GM21515 (cell line): ENCODE measurements at regions not wholly inside any gene's neighbourhood (a gene's known extent, or its start where the extent isn't known, plus 50 kb on each side); places are given as distances from the start of the nearest gene placed in this dataset.
A peak's percentile ranks its signal among the peaks of the same experiment; 100 is the strongest.

Source experiments
- ATAC-seq: cut with Tn5 transposase; IDR thresholded peaks from one replicate; pipeline ENCODE4 v1.9.1; 2021; ENCODE audit not compliant: unreplicated experiment

GRCh38 chr16:79271583-79271982 is 329.0 kb downstream of the MAF start:
- no peak for ATAC-seq

- no peak for ATAC-seq
Measured at GRCh38 chr16:79270011-79270410, 330.5 kb downstream of the MAF start.

GRCh38 chr16:79269211-79269863 is 331.2 kb downstream of the MAF start:
- ATAC-seq: peak; percentile 89

DNA sequence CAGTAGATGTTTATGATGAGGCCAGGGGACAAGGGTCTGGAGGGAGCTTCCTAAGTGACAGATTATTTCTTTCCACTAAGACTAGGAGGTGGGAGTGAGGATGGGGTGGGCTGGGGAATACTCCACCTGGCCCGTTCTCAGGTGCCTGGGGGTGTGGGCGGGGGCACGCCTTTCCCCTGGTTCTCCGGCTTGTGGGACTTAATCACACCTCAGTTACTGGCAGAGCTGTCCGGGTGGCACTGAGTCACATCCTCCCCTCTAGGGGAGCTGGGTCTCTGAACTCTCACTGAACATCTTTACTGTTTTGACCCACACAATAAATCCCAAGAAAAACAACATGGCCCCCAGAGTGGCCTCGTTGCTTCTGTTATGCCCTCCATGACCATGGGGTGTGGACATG is 332.8 kb downstream of the MAF start:
- no peak for ATAC-seq

GRCh38 chr16:79267146-79267545 is 333.4 kb downstream of the MAF start:
- ATAC-seq: no peak

DNA sequence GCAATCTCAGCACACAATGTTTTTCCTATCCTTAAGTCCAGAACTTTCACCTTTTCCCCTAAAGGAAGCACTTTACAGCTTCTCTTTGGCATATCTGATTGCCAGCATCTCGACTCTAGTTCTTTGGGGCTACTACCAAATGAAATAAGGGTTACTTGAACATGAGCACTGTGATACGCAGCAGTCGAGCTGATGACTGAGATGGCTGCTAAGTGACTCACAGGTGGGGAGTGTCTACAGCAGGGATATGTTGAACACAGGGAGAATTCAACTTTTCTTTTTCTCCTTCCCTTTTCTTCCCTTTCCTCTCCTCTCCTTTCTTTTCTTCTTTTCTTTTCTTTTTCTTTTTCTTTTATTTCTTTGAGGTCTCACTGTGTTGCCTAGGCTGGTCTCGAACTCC is 334.8 kb downstream of the MAF start:
- ATAC-seq: no peak

DNA sequence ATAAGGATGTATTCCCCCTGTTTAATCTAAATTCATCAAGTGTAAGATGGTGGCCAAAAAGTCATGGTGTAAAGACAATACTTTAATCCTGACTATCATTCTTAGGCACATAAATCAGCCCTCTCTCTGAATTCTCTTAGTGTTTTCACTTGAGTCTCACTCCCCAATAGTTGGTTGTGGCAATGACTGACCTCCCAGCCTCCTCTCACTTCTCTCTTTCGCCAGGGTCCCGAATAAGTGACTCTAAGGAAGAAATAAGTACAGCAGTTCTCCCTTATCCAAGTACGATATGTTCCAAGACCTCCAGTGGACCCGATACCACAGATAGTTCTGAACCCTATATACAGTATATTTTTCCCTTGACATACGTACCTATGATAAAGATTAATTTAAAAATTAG is 335.3 kb downstream of the MAF start:
- ATAC-seq: no peak

DNA sequence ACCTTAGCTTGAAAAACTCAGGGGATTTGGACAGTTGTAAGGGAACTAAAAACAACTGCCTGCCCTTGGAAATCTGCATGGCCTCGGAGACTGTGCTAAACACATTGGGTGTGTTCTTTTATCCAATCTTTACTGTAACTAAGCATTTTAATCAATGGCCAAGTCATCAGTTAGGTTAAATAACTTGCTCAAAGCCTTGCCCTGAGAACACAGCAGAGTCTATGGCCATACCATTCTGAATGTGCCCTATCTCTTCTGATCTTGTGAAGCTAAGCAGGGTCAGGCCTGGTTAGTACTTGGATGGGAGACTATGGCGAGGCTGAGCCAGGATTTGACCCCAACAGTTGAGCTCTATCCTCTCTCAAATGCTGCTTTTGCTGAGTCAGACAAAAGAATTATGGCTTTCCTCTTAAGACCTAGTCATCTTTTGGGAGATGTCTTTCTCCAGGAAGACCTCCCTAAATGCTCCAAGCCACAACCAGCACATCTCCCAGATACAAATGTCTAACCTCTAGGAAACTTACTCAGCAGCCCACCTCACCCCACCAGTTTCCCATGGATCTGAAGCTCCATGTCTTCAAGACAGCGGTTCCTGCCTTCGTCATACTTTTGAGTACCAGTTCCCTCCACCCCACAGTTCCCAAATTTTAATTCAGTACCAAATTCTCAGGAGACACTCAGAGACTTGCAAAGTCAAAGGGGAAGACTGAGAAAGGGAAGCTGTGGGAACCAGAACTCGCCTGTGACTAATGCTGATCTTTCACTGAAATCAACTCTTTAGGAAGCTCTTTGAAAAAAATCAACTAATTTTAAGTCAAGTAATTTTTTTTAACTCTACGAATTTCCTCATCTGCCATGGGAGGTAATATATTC is 336.1 kb downstream of the MAF start:
- ATAC-seq: no peak

DNA sequence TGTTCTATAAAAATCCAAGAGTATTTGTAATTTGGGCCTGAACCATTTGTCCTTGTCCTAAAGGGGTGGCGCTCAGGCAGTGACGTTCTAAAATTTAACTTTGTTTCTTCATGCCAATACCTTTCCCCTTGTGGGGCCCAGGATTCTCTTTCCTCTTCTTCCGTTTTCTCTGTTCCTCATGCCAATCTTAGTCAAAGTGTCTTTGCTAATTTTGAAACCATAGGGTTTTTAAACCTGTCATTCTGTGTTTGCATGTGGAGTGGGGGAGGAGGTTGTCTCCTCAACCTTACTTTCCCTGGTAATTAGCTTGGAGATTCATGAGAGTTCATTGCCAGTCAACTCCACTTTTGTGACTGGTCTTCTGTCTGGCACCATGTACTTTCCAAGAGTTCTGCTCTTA is 337.1 kb downstream of the MAF start:
- ATAC-seq: no peak
